ENCODE measurements at regions not wholly inside any gene's neighbourhood (a gene's known extent, or its start where the extent isn't known, plus 50 kb on each side); places are given as distances from the start of the nearest gene placed in this dataset.

DNA sequence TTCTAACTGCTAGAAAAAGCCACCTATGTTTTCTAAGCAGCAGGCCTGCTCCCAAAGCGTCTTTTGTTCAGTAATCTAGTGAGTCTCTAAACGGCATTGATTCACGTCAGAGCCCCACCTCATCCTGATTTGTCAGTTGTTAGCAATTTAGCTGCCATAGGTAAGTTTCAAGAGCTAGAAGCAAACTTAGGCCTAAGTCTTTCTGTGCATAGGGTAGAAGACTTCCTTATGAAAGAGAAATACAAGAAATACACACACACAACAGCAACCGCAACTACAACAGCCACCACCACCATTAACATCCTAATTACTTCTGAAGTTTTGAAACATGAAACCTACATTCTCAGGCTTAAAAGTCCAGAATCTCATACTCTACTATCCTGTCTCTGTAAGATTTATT is 531.1 kb upstream of the SPANXN1 start:
- POLR2A ChIA-PET (ENCODE audit: partially characterized antibody), result no interaction called here
- no peak overlapping the region for H4K8ac ChIP-seq (ENCODE audit: extremely low read depth, insufficient read depth, low read length)
- no peak for FAIRE-seq
- CTCF ChIA-PET (ENCODE audit: partially characterized antibody), result no interaction called here
- H3K56ac ChIP-seq (replicated peaks; ENCODE audit: insufficient read length, low read depth, low read length), result no peak overlapping the region
- H3K23ac ChIP-seq (ENCODE audit: insufficient read length), result no peak overlapping the region
- H2AFZ ChIP-seq (ENCODE audit: low read length), result peak overlapping the region; percentile 53; the same call in 1 of the 2 replicates
- no peak overlapping the region for H4K91ac ChIP-seq (replicated peaks; ENCODE audit: insufficient read length, low read length)
- H3K4me2 ChIP-seq (ENCODE audit: insufficient read depth in 1 of 2, low read depth in 2 of 2, low read length in 2 of 2), result no peak overlapping the region
- H3K79me2 ChIP-seq (ENCODE audit: control insufficient read depth in 1 of 2, insufficient read depth in 2 of 2, low read length in 2 of 2), result no peaks in the 10 kb centered on the region
- no peaks in the 10 kb centered on the region for H3K79me1 ChIP-seq (ENCODE audit: low read depth, low read length)
- no peak overlapping the region for H2BK120ac ChIP-seq (replicated peaks; ENCODE audit: low read depth, low read length)
- H3K14ac ChIP-seq (ENCODE audit: insufficient read length), result no peak overlapping the region
- H2AK5ac ChIP-seq (ENCODE audit: low read depth, low read length), result no peak overlapping the region
- H3K36me3 ChIP-seq (ENCODE audit: control insufficient read depth in 2 of 4, insufficient read depth in 4 of 4, low read length in 3 of 4), result no peaks in the 10 kb centered on the region
- no peak overlapping the region for H2BK12ac ChIP-seq (ENCODE audit: low read depth, low read length)
- no peaks in the 10 kb centered on the region for H3K9me3 ChIP-seq (ENCODE audit: insufficient read depth in 2 of 2, low read depth in 1 of 2, low read length in 1 of 2)
- no peak overlapping the region for H3K9ac ChIP-seq (replicated peaks in 1 of 4; ENCODE audit: extremely low read depth in 1 of 4, low read depth in 3 of 4, low read length in 3 of 4)
- H4K5ac ChIP-seq (ENCODE audit: insufficient read length, low read depth, low read length), result no peak overlapping the region
- H4K20me1 ChIP-seq (replicated peaks in 1 of 2; ENCODE audit: control insufficient read depth in 1 of 2, insufficient read depth in 2 of 2, low read length in 2 of 2), result no peaks in the 10 kb centered on the region
- no peak overlapping the region for H3K4ac ChIP-seq (replicated peaks; ENCODE audit: insufficient read length, low read depth, low read length)
- H3K4me3 ChIP-seq (ENCODE audit: extremely low read depth in 1 of 4, insufficient read depth in 2 of 4, low read depth in 3 of 4, low read length in 4 of 4), result no peak overlapping the region
- DNase-seq (ENCODE audit: low read depth in 1 of 2, low spot score in 2 of 2), result no peak
- no peaks in the 10 kb centered on the region for H3K23me2 ChIP-seq (ENCODE audit: low read depth, low read length)
- H3K4me1 ChIP-seq (replicated peaks in 1 of 4; ENCODE audit: control insufficient read depth in 3 of 4, insufficient read depth in 4 of 4, low read length in 3 of 4), result no peaks in the 10 kb centered on the region
- no peak overlapping the region for H2BK20ac ChIP-seq (ENCODE audit: low read length)
- no peak overlapping the region for H2BK15ac ChIP-seq (ENCODE audit: low read length)
- no peak overlapping the region for H3K18ac ChIP-seq (ENCODE audit: extremely low read depth, low read length)
- no peak overlapping the region for H2BK5ac ChIP-seq (ENCODE audit: low read depth, low read length)
- no peaks in the 10 kb centered on the region for H3K27me3 ChIP-seq (replicated peaks in 1 of 4; ENCODE audit: control insufficient read depth in 3 of 4, extremely low read depth in 1 of 4, insufficient read depth in 3 of 4, low read length in 3 of 4)
- 98% methylated on average over 4 of the region's 4 CpGs; no CpG with 5 or more reads in 1 of the 2 experiments for WGBS, 2 experiments (ENCODE audit: extremely low coverage in 1 of 2, insufficient coverage in 1 of 2, insufficient read length in 1 of 2, insufficient replicate concordance in 2 of 2, low coverage in 1 of 2, low lambda C conversion rate in 2 of 2, missing lambda C conversion rate in 1 of 2)
- H3K27ac ChIP-seq (ENCODE audit: low read depth, low read length), result no peak overlapping the region
- TF ChIP-seq NANOG (IDR thresholded peaks at IDR 0.05; ENCODE audit: insufficient read depth, low read depth, low read length, poor library complexity, severe bottlenecking) (no peak), CBX8 (IDR thresholded peaks at IDR 0.05; ENCODE audit: borderline replicate concordance, low read depth, low read length) (no peak), BACH1 (IDR thresholded peaks at IDR 0.05; ENCODE audit: low read length) (no peak), CHD2 (IDR thresholded peaks at IDR 0.05; ENCODE audit: low read length) (no peak), POLR2A (IDR thresholded peaks at IDR 0.05; ENCODE audit: control extremely low read depth in 1 of 2, low read depth in 2 of 2, low read length in 2 of 2) (no peak)
- TF ChIP-seq, protein P1, sequence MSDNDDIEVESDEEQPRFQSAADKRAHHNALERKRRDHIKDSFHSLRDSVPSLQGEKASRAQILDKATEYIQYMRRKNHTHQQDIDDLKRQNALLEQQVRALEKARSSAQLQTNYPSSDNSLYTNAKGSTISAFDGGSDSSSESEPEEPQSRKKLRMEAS (IDR thresholded peaks at IDR 0.05), result no peak

Data from H1 (cell line).